Stimulated activated CD4-positive, alpha-beta T cell treated with anti-CD3 and anti-CD28 coated beads, Interleukin-1b, Interleukin-23, amount 100 ng/mL, for 48 hours (primary cell): ENCODE measurements at regions not wholly inside any gene's neighbourhood (a gene's known extent, or its start where the extent isn't known, plus 50 kb on each side); places are given as distances from the start of the nearest gene placed in this dataset.
"Not testable (repeated sequence)": the region's sequence is repeated elsewhere in the genome, so short reads cannot be mapped to it uniquely, and the experiment has no call there.

Source experiments
- DNase-seq: peaks from one replicate; pipeline ENCODE4 v3.0.0-alpha.2; 2020

GRCh38 chr1:120357046-120357445 is 57.8 kb upstream of the NBPF8 start:
- DNase-seq: peak; percentile 68

GRCh38 chr1:120356170-120356569 is 58.7 kb upstream of the NBPF8 start:
- DNase-seq: peak; percentile 6

- peak; percentile 50 for DNase-seq
These were observed 60.1 kb upstream of the NBPF8 start for GRCh38 chr1:120354618-120355184.

- peak; percentile 13 for DNase-seq
These were observed 72.4 kb upstream of the NBPF8 start for GRCh38 chr1:120342231-120343073.

- DNase-seq: not testable (repeated sequence)
These were observed 73.1 kb upstream of the NBPF8 start for GRCh38 chr1:120341756-120342155.

- DNase-seq: peak; percentile 52
These were observed 73.7 kb upstream of the NBPF8 start for GRCh38 chr1:120340838-120341751.

GRCh38 chr1:120315738-120316137 is 99.1 kb upstream of the NBPF8 start:
- DNase-seq: not testable (repeated sequence)

GRCh38 chr1:120311930-120312329 is 102.9 kb upstream of the NBPF8 start:
- DNase-seq: not testable (repeated sequence)

GRCh38 chr1:120308940-120309578 is 105.8 kb upstream of the NBPF8 start:
- DNase-seq: not testable (repeated sequence)

- DNase-seq: not testable (repeated sequence)
These were observed 109.8 kb upstream of the NBPF8 start for GRCh38 chr1:120305046-120305445.

GRCh38 chr1:120304341-120304740 is 110.5 kb upstream of the NBPF8 start:
- DNase-seq: not testable (repeated sequence)

- DNase-seq: not testable (repeated sequence)
These were observed 115.3 kb upstream of the NBPF8 start for GRCh38 chr1:120299433-120300057.

GRCh38 chr1:120298487-120298886 is 116.3 kb upstream of the NBPF8 start:
- not testable (repeated sequence) for DNase-seq

GRCh38 chr1:120297345-120297953 is 117.4 kb upstream of the NBPF8 start:
- not testable (repeated sequence) for DNase-seq

GRCh38 chr1:120290105-120290504 is 113.8 kb upstream of the SEC22B start:
- not testable (repeated sequence) for DNase-seq

- DNase-seq: not testable (repeated sequence)
These were observed 113.3 kb upstream of the SEC22B start for GRCh38 chr1:120289601-120290074.

GRCh38 chr1:120288814-120289600 is 112.7 kb upstream of the SEC22B start:
- not testable (repeated sequence) for DNase-seq

- DNase-seq: not testable (repeated sequence)
These were observed 111.8 kb upstream of the SEC22B start for GRCh38 chr1:120288167-120288566.

- not testable (repeated sequence) for DNase-seq
These were observed 106.6 kb upstream of the SEC22B start for GRCh38 chr1:120282744-120283464.

- not testable (repeated sequence) for DNase-seq
These were observed 101.9 kb upstream of the SEC22B start for GRCh38 chr1:120278259-120278610.
